HepG2 (cell line): ENCODE measurements at regions not wholly inside any gene's neighbourhood (a gene's known extent, or its start where the extent isn't known, plus 50 kb on each side); places are given as distances from the start of the nearest gene placed in this dataset.

ENCODE experiments used
- ATAC-seq: fragments of 200-7000 bp; cut with Tn5 transposase; 3 replicates; pipeline ENCODE4 v1.9.1; 2020; ENCODE audit warnings: mild to moderate bottlenecking, moderate library complexity
- BruUV-seq: library from RNA; stranded (reverse); fragments of 400-500 nt; replicated peaks from 2 replicates; lab custom pipeline; 2021; lab: Mats Ljungman, UMichigan
- CTCF ChIA-PET: fragments of 300-600 bp; formaldehyde crosslinking; extraction: SDS; loops from one replicate; lab custom pipeline; 2021; ENCODE audit warnings: low total read pairs, inconsistent platforms, low intra/inter-chr PET ratio; lab: Yijun Ruan, JAX
- POLR2A ChIA-PET: fragments of 350-600 bp; sonication (Branson Sonifier 250); formaldehyde crosslinking; loops from one replicate; lab custom pipeline; 2020; ENCODE audit warnings: antibody characterized with exemption, inconsistent platforms; lab: Yijun Ruan, JAX
- DNase-seq: peaks from one replicate; pipeline ENCODE4 v3.0.0-alpha.2; 2015; ENCODE audit warnings: low spot score
- FAIRE-seq: peaks from 3 replicates; lab custom pipeline; 2011; peaks lifted over from hg19 to GRCh38; lab: Jason Lieb, UNC
- H2AFZ ChIP-seq: one replicate; pipeline ENCODE4 v1.6.1; 2011; ENCODE audit warnings: low read length, inconsistent platforms
- H3K27ac ChIP-seq: fragments of 300-600 bp; 3 replicates; pipeline ENCODE4 v1.8.0; 2011; ENCODE audit warnings: mixed run types, mild to moderate bottlenecking, mixed read lengths, low read length, inconsistent platforms; ENCODE audit not compliant: insufficient read depth; ENCODE audit errors: extremely low read length
- H3K27me3 ChIP-seq, 2 experiments: fragments of 200-600 bp in 1 of 2; 2 replicates in 1 of 2; 3 replicates in 1 of 2; pipeline versions ENCODE4 v1.6.0 to v1.8.0; 2011; ENCODE audit warnings: low read length in 2 of 2, mild to moderate bottlenecking in 2 of 2, moderate library complexity in 2 of 2, inconsistent platforms in 1 of 2; ENCODE audit not compliant: insufficient read depth in 2 of 2, control insufficient read depth in 1 of 2
- H3K36me3 ChIP-seq, 2 experiments: fragments of 200-600 bp in 1 of 2; replicated peaks in 1 of 2; 2 replicates in 1 of 2; 3 replicates in 1 of 2; pipeline versions ENCODE4 v1.5.1 to v1.8.0; 2011; ENCODE audit warnings: low read length in 2 of 2, inconsistent platforms in 1 of 2; ENCODE audit not compliant: insufficient read depth in 2 of 2, control insufficient read depth in 1 of 2
- H3K4me1 ChIP-seq: 2 replicates; pipeline ENCODE4 v1.5.1; 2012; ENCODE audit warnings: low read length, inconsistent platforms; ENCODE audit not compliant: insufficient read depth
- H3K4me2 ChIP-seq: 2 replicates; pipeline ENCODE4 v1.6.0; 2011; ENCODE audit warnings: low read depth, low read length, inconsistent platforms
- H3K4me3 ChIP-seq, 3 experiments: fragments of 200-600 bp in 1 of 3; sonication (generic), shearing (Covaris generic) in 1 of 3; replicated peaks in 1 of 3; 2 replicates each; pipeline ENCODE4 v1.5.1; 2011 to 2016; ENCODE audit warnings: low read length in 3 of 3, inconsistent platforms in 2 of 3, low read depth in 2 of 3, mild to moderate bottlenecking in 2 of 3, control low read depth in 1 of 3, mixed read lengths in 1 of 3; ENCODE audit not compliant: insufficient read depth in 1 of 3
- H3K79me2 ChIP-seq: one replicate; pipeline ENCODE4 v1.6.1; 2011; ENCODE audit warnings: low read length, inconsistent platforms; ENCODE audit not compliant: insufficient read depth
- H3K9ac ChIP-seq: 2 replicates; pipeline ENCODE4 v1.6.0; 2011; ENCODE audit warnings: mild to moderate bottlenecking, low read depth, low read length, inconsistent platforms; ENCODE audit not compliant: insufficient read depth
- H3K9me3 ChIP-seq: 2 replicates; pipeline ENCODE4 v1.5.1; 2012; ENCODE audit warnings: mild to moderate bottlenecking, low read length
- H4K20me1 ChIP-seq: 2 replicates; pipeline ENCODE4 v1.6.0; 2011; ENCODE audit warnings: inconsistent platforms, mild to moderate bottlenecking, low read length, moderate library complexity; ENCODE audit not compliant: insufficient read depth
- CREBL2 ChIP-seq: sonication (generic); formaldehyde crosslinking; IDR thresholded peaks from 2 replicates; pipeline ENCODE4 v1.8.1; 2023; ENCODE audit warnings: missing genetic modification reagents, mild to moderate bottlenecking, borderline replicate concordance
- KIAA2018 ChIP-seq: sonication (generic); formaldehyde crosslinking; IDR thresholded peaks from 2 replicates; pipeline ENCODE4 v1.5.0; 2020; ENCODE audit warnings: mild to moderate bottlenecking, missing genetic modification reagents, borderline replicate concordance
- SP4 ChIP-seq: sonication (generic); formaldehyde crosslinking; IDR thresholded peaks from 2 replicates; pipeline ENCODE4 v1.8.1; 2023; ENCODE audit warnings: mild to moderate bottlenecking, missing genetic modification reagents
- ZNF841 ChIP-seq: sonication (generic); formaldehyde crosslinking; IDR thresholded peaks from 2 replicates; pipeline ENCODE4 v1.8.1; 2023; ENCODE audit warnings: missing genetic modification reagents, borderline replicate concordance
- WGBS: methylation state at CpG from one replicate; pipeline ENCODE4 v1.1.6; 2017; ENCODE audit warnings: low lambda C conversion rate; 5-methylcytosine and 5-hydroxymethylcytosine counted together
- in situ Hi-C: cut with HindIII; loops from 2 replicates; pipeline ENCODE4 v1.10.0; 2017; ENCODE audit warnings: low pct_unique_long_range_greater_than_20kb; ENCODE audit not compliant: extremely low pct_ligation_motif_present
- intact Hi-C: fragments of 100-400 bp; cut with micrococcal nuclease; formaldehyde crosslinking; loops from one replicate; pipeline ENCODE4 v1.10.0; 2022; ENCODE audit not compliant: unreplicated experiment

GRCh38 chr6:19370831-19371230 is 466.3 kb upstream of the ID4 start:
- Histone ChIP-seq H3K27me3 (no peaks in the 10 kb centered on the region), H3K9ac (no peak overlapping the region), H3K4me3 (no peak overlapping the region), H4K20me1 (no peaks in the 10 kb centered on the region), H3K27ac (no peak overlapping the region), H3K9me3 (peaks cover 97% of the 10 kb centered on the region), H3K4me2 (no peak overlapping the region), H3K79me2 (no peaks in the 10 kb centered on the region), H3K4me1 (no peaks in the 10 kb centered on the region), H3K36me3 (no peaks in the 10 kb centered on the region), H2AFZ (no peak overlapping the region)
- CTCF ChIA-PET, result no interaction called here
- TF ChIP-seq ZNF841 (CRISPR knock-in tag) (no peak), SP4 (CRISPR knock-in tag) (no peak), CREBL2 (no peak), KIAA2018 (CRISPR knock-in tag) (no peak)
- ATAC-seq (no peak), DNase-seq (no peak), FAIRE-seq (no peak)
- WGBS, result under 1% methylated on average over 3 of the region's 3 CpGs
- POLR2A ChIA-PET, result no interaction called here
- intact Hi-C loops (no loop called here), in situ Hi-C loops (no loop called here)
- BruUV-seq, result no TSS peak
